K562 (cell line): ENCODE measurements at regions not wholly inside any gene's neighbourhood (a gene's known extent, or its start where the extent isn't known, plus 50 kb on each side); places are given as distances from the start of the nearest gene placed in this dataset.

ENCODE experiments used
- ATAC-seq: fragments of 200-7000 bp; cut with Tn5 transposase; 3 replicates; pipeline ENCODE4 v1.9.1; 2020; ENCODE audit warnings: moderate library complexity
- BruUV-seq: library from RNA; stranded (reverse); fragments of 400-500 nt; replicated peaks from 2 replicates; lab custom pipeline; 2021; lab: Mats Ljungman, UMichigan
- CTCF ChIA-PET: fragments of 300-600 bp; formaldehyde crosslinking; extraction: SDS; loops from one replicate; lab custom pipeline; 2021; ENCODE audit warnings: low intra/inter-chr PET ratio; lab: Yijun Ruan, JAX
- POLR2A ChIA-PET: fragments of 300-600, 350-650 bp; sonication (Branson Sonifier 250); formaldehyde crosslinking; extraction: SDS; loops from one replicate; lab custom pipeline; 2021; ENCODE audit warnings: antibody characterized with exemption, inconsistent platforms; lab: Yijun Ruan, JAX
- DNase-seq, 4 experiments: peaks; one replicate each; pipeline versions ENCODE4 v3.0.0 to v3.0.0-alpha.2; 2011 to 2018; ENCODE audit warnings: low spot score in 3 of 4, mixed read lengths in 3 of 4; ENCODE audit errors: extremely low read depth in 1 of 4
- FAIRE-seq: peaks from 2 replicates; lab custom pipeline; 2011; peaks lifted over from hg19 to GRCh38; lab: Jason Lieb, UNC
- H2AFZ ChIP-seq: 2 replicates; pipeline ENCODE4 v1.6.0; 2011; ENCODE audit warnings: low read depth, low read length, control low read depth, inconsistent platforms
- H3K27ac ChIP-seq: fragments of 200-600 bp; 3 replicates; pipeline ENCODE4 v1.8.0; 2011; ENCODE audit warnings: low read depth, mild to moderate bottlenecking, control low read depth, inconsistent platforms, low read length, moderate library complexity, mixed read lengths; ENCODE audit errors: extremely low read depth
- H3K27me3 ChIP-seq, 2 experiments: fragments of 300-600 bp in 1 of 2; 2 replicates in 1 of 2; 3 replicates in 1 of 2; pipeline versions ENCODE4 v1.6.0 to v1.8.0; 2011; ENCODE audit warnings: inconsistent platforms in 2 of 2, low read length in 2 of 2, mild to moderate bottlenecking in 1 of 2, mixed read lengths in 1 of 2, moderate library complexity in 1 of 2; ENCODE audit not compliant: control insufficient read depth in 2 of 2, insufficient read depth in 2 of 2
- H3K36me3 ChIP-seq: fragments of 300-600 bp; 3 replicates; pipeline ENCODE4 v1.8.0; 2011; ENCODE audit warnings: mild to moderate bottlenecking, low read length, inconsistent platforms; ENCODE audit not compliant: control insufficient read depth, insufficient read depth
- H3K4me1 ChIP-seq, 2 experiments: fragments of 200-600 bp in 1 of 2; replicated peaks in 1 of 2; 2 replicates in 1 of 2; 3 replicates in 1 of 2; pipeline versions ENCODE4 v1.5.1 to v1.8.0; 2011; ENCODE audit warnings: inconsistent platforms in 2 of 2, low read length in 2 of 2, mild to moderate bottlenecking in 1 of 2, mixed read lengths in 1 of 2, moderate library complexity in 1 of 2; ENCODE audit not compliant: control insufficient read depth in 2 of 2, insufficient read depth in 2 of 2
- H3K4me2 ChIP-seq: 2 replicates; pipeline ENCODE4 v1.6.1; 2011; ENCODE audit warnings: low read length, control low read depth, inconsistent platforms, mixed read lengths; ENCODE audit not compliant: insufficient read depth
- H3K4me3 ChIP-seq: fragments of 200-600 bp; sonication (generic), shearing (Covaris generic); 2 replicates; pipeline ENCODE4 v1.5.1; 2016; ENCODE audit warnings: control low read depth, inconsistent platforms
- H3K79me2 ChIP-seq: fragments of 200-600 bp; 3 replicates; pipeline ENCODE4 v1.8.0; 2011; ENCODE audit warnings: low read length, inconsistent platforms; ENCODE audit not compliant: control insufficient read depth, insufficient read depth
- H3K9ac ChIP-seq, 2 experiments: 2 replicates each; pipeline versions ENCODE4 v1.6.0 to v1.6.1; 2011; ENCODE audit warnings: low read depth in 2 of 2, low read length in 2 of 2, control low read depth in 1 of 2, inconsistent platforms in 1 of 2, mild to moderate bottlenecking in 1 of 2, mixed read lengths in 1 of 2; ENCODE audit not compliant: insufficient read depth in 1 of 2
- H3K9me1 ChIP-seq: one replicate; pipeline ENCODE4 v1.6.0; 2011; ENCODE audit warnings: inconsistent platforms, mild to moderate bottlenecking, low read length, moderate library complexity; ENCODE audit not compliant: control insufficient read depth, insufficient read depth
- H3K9me3 ChIP-seq: replicated peaks from 2 replicates; pipeline ENCODE4 v1.5.1; 2011; ENCODE audit warnings: low read depth, low read length, inconsistent platforms; ENCODE audit not compliant: control insufficient read depth, insufficient read depth
- H4K20me1 ChIP-seq: replicated peaks from 2 replicates; pipeline ENCODE4 v1.6.1; 2011; ENCODE audit warnings: low read length, inconsistent platforms, mixed read lengths; ENCODE audit not compliant: control insufficient read depth, insufficient read depth
- RFX7 ChIP-seq: fragments of 250-450 bp; sonication (Bioruptor Pico); IDR thresholded peaks from 2 replicates; pipeline ENCODE4 v1.5.1; 2021; ENCODE audit warnings: mild to moderate bottlenecking
- SREBF2 ChIP-seq: sonication (generic); formaldehyde crosslinking; IDR thresholded peaks from 2 replicates; pipeline ENCODE4 v1.4.0; 2020; ENCODE audit warnings: mild to moderate bottlenecking, missing genetic modification reagents
- ZSCAN32 ChIP-seq: fragments of 450-650 bp; formaldehyde crosslinking; IDR thresholded peaks from 2 replicates; pipeline ENCODE4 v1.4.0; 2020; ENCODE audit warnings: mild to moderate bottlenecking, moderate library complexity
- WGBS: fragments of 100-300 bp; shearing (Covaris generic); methylation state at CpG from one replicate; pipeline ENCODE4 v1.1.6; 2016; ENCODE audit warnings: low coverage, mixed read lengths; ENCODE audit not compliant: insufficient coverage; ENCODE audit errors: missing lambda C conversion rate; 5-methylcytosine and 5-hydroxymethylcytosine counted together
- in situ Hi-C: fragments of 300-500 bp; cut with MboI; formaldehyde crosslinking; loops from 4 replicates; pipeline ENCODE4 v1.15.0; 2018; ENCODE audit warnings: inconsistent platforms, mixed read lengths
- intact Hi-C: fragments of 100-400 bp; cut with micrococcal nuclease; formaldehyde crosslinking; loops from 2 replicates; pipeline ENCODE4 v1.14.2; 2022
- TF ChIP-seq, protein P1 (sequence below): fragments of 450-650 bp; formaldehyde crosslinking; IDR thresholded peaks from 2 replicates; pipeline ENCODE4 v1.4.0; 2020; ENCODE audit warnings: mild to moderate bottlenecking, moderate library complexity

DNA sequence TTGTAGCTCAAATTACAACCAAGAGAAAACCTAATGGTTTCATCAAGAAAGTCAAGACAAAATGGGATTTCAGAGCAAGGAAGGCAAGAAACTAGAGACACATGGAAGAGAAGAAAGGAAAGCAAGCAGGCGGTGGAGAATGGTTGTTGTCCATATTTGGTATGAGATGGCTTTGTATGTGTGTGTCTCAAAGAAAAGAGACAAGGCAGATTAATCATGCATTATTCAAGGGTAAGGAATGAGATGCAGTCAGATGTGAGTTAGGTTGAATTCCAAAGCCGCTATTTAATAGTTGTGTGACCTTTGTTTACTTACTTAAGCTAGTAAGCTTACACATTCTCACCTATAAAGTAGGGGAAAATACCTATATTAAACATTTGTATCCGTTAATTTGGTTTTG, 1029.6 kb downstream of the CDH11 start:
- no peaks in the 10 kb centered on the region for H3K9me3 ChIP-seq
- H3K36me3 ChIP-seq: no peaks in the 10 kb centered on the region
- no peaks in the 10 kb centered on the region for H3K79me2 ChIP-seq
- no peaks in the 10 kb centered on the region for H4K20me1 ChIP-seq
- no peak overlapping the region for H3K27ac ChIP-seq
- FAIRE-seq (no peak), ATAC-seq (no peak), DNase-seq (no peak)
- no peak overlapping the region for H2AFZ ChIP-seq
- no peaks in the 10 kb centered on the region for H3K9me1 ChIP-seq
- 0% methylated on average over 3 of the region's 3 CpGs for WGBS
- H3K27me3 ChIP-seq: no peaks in the 10 kb centered on the region
- H3K4me3 ChIP-seq: no peak overlapping the region
- H3K9ac ChIP-seq: no peak overlapping the region
- no TSS peak for BruUV-seq
- no peak overlapping the region for H3K4me2 ChIP-seq
- TF ChIP-seq ZSCAN32 (CRISPR knock-in tag): no peak
- TF ChIP-seq, protein P1, sequence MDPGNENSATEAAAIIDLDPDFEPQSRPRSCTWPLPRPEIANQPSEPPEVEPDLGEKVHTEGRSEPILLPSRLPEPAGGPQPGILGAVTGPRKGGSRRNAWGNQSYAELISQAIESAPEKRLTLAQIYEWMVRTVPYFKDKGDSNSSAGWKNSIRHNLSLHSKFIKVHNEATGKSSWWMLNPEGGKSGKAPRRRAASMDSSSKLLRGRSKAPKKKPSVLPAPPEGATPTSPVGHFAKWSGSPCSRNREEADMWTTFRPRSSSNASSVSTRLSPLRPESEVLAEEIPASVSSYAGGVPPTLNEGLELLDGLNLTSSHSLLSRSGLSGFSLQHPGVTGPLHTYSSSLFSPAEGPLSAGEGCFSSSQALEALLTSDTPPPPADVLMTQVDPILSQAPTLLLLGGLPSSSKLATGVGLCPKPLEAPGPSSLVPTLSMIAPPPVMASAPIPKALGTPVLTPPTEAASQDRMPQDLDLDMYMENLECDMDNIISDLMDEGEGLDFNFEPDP (CRISPR knock-in tag): no peak
- TF ChIP-seq SREBF2: no peak
- intact Hi-C loops: no loop called here
- in situ Hi-C loops: no loop called here
- ChIA-PET CTCF (no interaction called here), POLR2A (no interaction called here)
- H3K4me1 ChIP-seq: no peaks in the 10 kb centered on the region

DNA sequence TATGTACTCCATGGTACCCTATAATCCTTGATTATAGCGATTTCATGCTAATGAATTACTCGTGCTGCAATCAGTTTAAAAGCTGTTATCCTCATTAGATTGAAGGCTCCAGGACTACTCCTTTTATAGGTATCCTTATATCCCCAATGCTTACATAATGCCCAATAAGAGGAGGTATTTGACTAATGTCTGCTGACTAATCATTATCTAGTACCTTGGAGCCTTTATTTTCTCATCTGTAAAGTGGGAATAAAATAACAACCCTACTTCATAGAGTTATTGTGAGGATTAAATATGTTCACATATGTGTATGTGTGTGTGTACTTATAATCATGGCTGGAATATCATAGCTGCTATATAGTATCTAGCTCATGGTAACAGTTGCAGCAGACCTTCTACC, 1031.5 kb downstream of the CDH11 start:
- Histone ChIP-seq H3K9me3 (no peaks in the 10 kb centered on the region), H3K4me3 (no peak overlapping the region), H3K27ac (no peak overlapping the region), H3K4me2 (no peak overlapping the region), H4K20me1 (no peaks in the 10 kb centered on the region), H3K27me3 (no peaks in the 10 kb centered on the region), H2AFZ (no peak overlapping the region), H3K9me1 (no peaks in the 10 kb centered on the region), H3K4me1 (no peaks in the 10 kb centered on the region), H3K9ac (no peak overlapping the region), H3K36me3 (no peaks in the 10 kb centered on the region), H3K79me2 (no peaks in the 10 kb centered on the region)
- ATAC-seq (no peak), DNase-seq (no peak), FAIRE-seq (no peak)
- CTCF ChIA-PET: no interaction called here
- intact Hi-C loops (no loop called here), in situ Hi-C loops (no loop called here)
- 0% methylated on average over 2 of the region's 2 CpGs for WGBS
- no TSS peak for BruUV-seq
- no peak for TF ChIP-seq RFX7
- POLR2A ChIA-PET: no interaction called here
